Body of pancreas (tissue), 4 donors: ENCODE measurements at regions not wholly inside any gene's neighbourhood (a gene's known extent, or its start where the extent isn't known, plus 50 kb on each side); places are given as distances from the start of the nearest gene placed in this dataset.

Source experiments
- CTCF ChIP-seq, 7 experiments: fragments of 450-650 bp in 4 of 7; fragments of 200-600 bp in 3 of 7; sonication (generic) in 3 of 7; IDR thresholded peaks; one replicate each; pipeline ENCODE4 v1.5.1; 2016 to 2019; ENCODE audit warnings: antibody characterized with exemption in 7 of 7
- POLR2A ChIP-seq, 3 donors: fragments of 450-650 bp; IDR thresholded peaks; one replicate each; pipeline ENCODE4 v1.6.1; 2016; ENCODE audit warnings: antibody characterized with exemption in 3 of 3, mild to moderate bottlenecking in 2 of 3

GRCh38 chr10:108003576-108003975 lies 839.1 kb upstream of the SORCS1 start:
- TF ChIP-seq CTCF (IDR thresholded peaks at IDR 0.05) (no peak), POLR2A (IDR thresholded peaks at IDR 0.05) (no peak)
